HEK293 (cell line): ENCODE measurements at regions not wholly inside any gene's neighbourhood (a gene's known extent, or its start where the extent isn't known, plus 50 kb on each side); places are given as distances from the start of the nearest gene placed in this dataset.

Experiments
- CTCF ChIP-seq: fragments of 450-650 bp; formaldehyde crosslinking; IDR thresholded peaks from 2 replicates; pipeline ENCODE4 v1.5.1; 2016; ENCODE audit warnings: missing biosample characterization, missing genetic modification characterization
- ZBTB8A ChIP-seq: fragments of 450-650 bp; formaldehyde crosslinking; IDR thresholded peaks from 2 replicates; pipeline ENCODE4 v1.5.1; 2016; ENCODE audit warnings: missing biosample characterization, missing genetic modification characterization
- ZNF501 ChIP-seq: fragments of 450-650 bp; formaldehyde crosslinking; IDR thresholded peaks from 2 replicates; pipeline ENCODE4 v1.5.1; 2016; ENCODE audit warnings: missing biosample characterization, missing genetic modification characterization

GRCh38 chr14:101226603-101227425 lies 323.3 kb upstream of the RTL1 start:
- TF ChIP-seq ZNF501 (tag by site-specific recombination) = no peak
- TF ChIP-seq CTCF = no peak
- TF ChIP-seq ZBTB8A (tag by site-specific recombination) = no peak
